Large intestine (tissue), 3 donors: ENCODE measurements at regions not wholly inside any gene's neighbourhood (a gene's known extent, or its start where the extent isn't known, plus 50 kb on each side); places are given as distances from the start of the nearest gene placed in this dataset.
A peak's percentile ranks its signal among the peaks of the same experiment; 100 is the strongest.

Experiments used
- DNase-seq, 2 donors: peaks; one replicate each; pipeline versions ENCODE4 v3.0.0 to v3.0.0-alpha.2; 2013
- H3K27ac ChIP-seq: one replicate; pipeline ENCODE4 v1.5.1; 2013; ENCODE audit warnings: low read length
- H3K27me3 ChIP-seq: 2 replicates; pipeline ENCODE4 v1.6.1; 2013; ENCODE audit warnings: low read length; ENCODE audit not compliant: control insufficient read depth, insufficient read depth
- H3K36me3 ChIP-seq: 2 replicates; pipeline ENCODE4 v1.6.1; 2013; ENCODE audit warnings: low read length; ENCODE audit not compliant: control insufficient read depth, insufficient read depth
- H3K4me1 ChIP-seq: one replicate; pipeline ENCODE4 v1.6.1; 2013; ENCODE audit warnings: low read length; ENCODE audit not compliant: control insufficient read depth, insufficient read depth
- H3K4me3 ChIP-seq: one replicate; pipeline ENCODE4 v1.5.1; 2013; ENCODE audit warnings: low read length
- H3K9me3 ChIP-seq: one replicate; pipeline ENCODE4 v1.6.1; 2013; ENCODE audit warnings: mild to moderate bottlenecking, low read depth, low read length, moderate library complexity; ENCODE audit not compliant: control insufficient read depth
- WGBS: methylation state at CpG from one replicate; pipeline ENCODE4 v1.1.5; 2013; ENCODE audit warnings: low lambda C conversion rate; ENCODE audit not compliant: insufficient coverage; 5-methylcytosine and 5-hydroxymethylcytosine counted together

GRCh38 chr22:19663821-19664355 lies 50.4 kb upstream of the SEPTIN5 start:
- DNase-seq: peak; percentile 10 to 12
- WGBS: no CpG with 5 or more reads among the region's 14 CpGs
- H3K4me1 ChIP-seq: no peaks in the 10 kb centered on the region

GRCh38 chr22:19664406-19664805 lies 49.9 kb upstream of the SEPTIN5 start:
- Histone ChIP-seq H3K27me3 (no peaks in the 10 kb centered on the region), H3K27ac (no peak overlapping the region), H3K9me3 (no peaks in the 10 kb centered on the region), H3K36me3 (no peaks in the 10 kb centered on the region), H3K4me1 (no peaks in the 10 kb centered on the region), H3K4me3 (no peak overlapping the region)
- DNase-seq: no peak
- no CpG with 5 or more reads among the region's 2 CpGs for WGBS

More at GRCh38 chr22:19663821-19664355, 50.4 kb upstream of the SEPTIN5 start:
- Histone ChIP-seq H3K27me3 (no peaks in the 10 kb centered on the region), H3K9me3 (no peaks in the 10 kb centered on the region), H3K36me3 (no peaks in the 10 kb centered on the region), H3K27ac (no peak overlapping the region), H3K4me3 (no peak overlapping the region)
